GM13977 (cell line): ENCODE measurements at regions not wholly inside any gene's neighbourhood (a gene's known extent, or its start where the extent isn't known, plus 50 kb on each side); places are given as distances from the start of the nearest gene placed in this dataset.

Experiments
- DNase-seq: peaks from one replicate; pipeline ENCODE4 v3.0.0; 2012; ENCODE audit warnings: low spot score
- CTCF ChIP-seq: IDR thresholded peaks from 2 replicates; pipeline ENCODE4 v1.5.1; 2012; ENCODE audit warnings: mild to moderate bottlenecking, control low read depth; ENCODE audit not compliant: insufficient read depth; ENCODE audit errors: extremely low read depth, missing control alignments
- in situ Hi-C: fragments of 300-500 bp; cut with MboI; formaldehyde crosslinking; loops from one replicate; pipeline ENCODE4 v1.12.0; 2022; ENCODE audit warnings: low sequenced_read_pairs, low pct_unique_long_range_greater_than_20kb, mixed read lengths, inconsistent platforms; ENCODE audit not compliant: unreplicated experiment

GRCh38 chr9:88303721-88304451 is 84.4 kb upstream of the SPIN1 start:
- in situ Hi-C loops = no loop called here
- peak; percentile 54 for DNase-seq
- TF ChIP-seq CTCF = no peak

DNA sequence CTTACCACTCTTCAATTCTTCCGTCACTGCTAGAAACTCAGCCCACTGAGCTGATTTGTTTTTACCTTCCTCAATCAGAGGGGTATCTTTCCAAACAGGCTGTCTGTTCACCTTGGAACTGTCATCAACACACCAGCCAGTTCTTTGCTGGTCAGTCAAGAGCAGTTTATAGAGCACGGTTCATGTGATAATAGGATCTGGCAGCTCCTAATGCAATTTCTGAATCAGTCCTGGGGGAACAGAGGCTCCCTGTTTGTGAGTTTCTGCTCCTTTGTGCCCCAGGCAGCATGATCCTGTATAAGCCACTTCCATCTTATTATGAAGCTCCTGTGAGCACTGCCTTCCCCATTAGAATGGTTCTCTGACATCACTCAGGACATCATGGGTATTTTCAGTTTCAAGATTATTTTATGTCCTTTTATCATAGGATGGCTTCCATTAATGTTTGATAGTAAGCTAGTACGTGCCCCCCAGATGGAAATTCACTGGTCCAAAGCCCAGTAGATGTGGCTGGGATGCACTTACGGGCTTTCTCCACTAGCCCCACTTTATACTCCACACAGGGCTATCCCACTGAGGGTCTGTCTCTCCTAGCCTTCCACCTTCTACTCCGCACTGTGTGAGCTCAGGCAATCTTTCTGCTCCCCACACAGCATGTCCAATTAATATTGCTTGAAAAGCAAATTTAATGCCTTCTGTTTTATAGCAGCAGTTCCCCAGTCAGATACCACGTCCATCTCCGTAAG is 85.5 kb upstream of the SPIN1 start:
- no peak for DNase-seq
- in situ Hi-C loops = no loop called here
- TF ChIP-seq CTCF = no peak

GRCh38 chr9:88300556-88300955 is 87.7 kb upstream of the SPIN1 start:
- TF ChIP-seq CTCF = no peak
- no peak for DNase-seq
- in situ Hi-C loops = no loop called here

DNA sequence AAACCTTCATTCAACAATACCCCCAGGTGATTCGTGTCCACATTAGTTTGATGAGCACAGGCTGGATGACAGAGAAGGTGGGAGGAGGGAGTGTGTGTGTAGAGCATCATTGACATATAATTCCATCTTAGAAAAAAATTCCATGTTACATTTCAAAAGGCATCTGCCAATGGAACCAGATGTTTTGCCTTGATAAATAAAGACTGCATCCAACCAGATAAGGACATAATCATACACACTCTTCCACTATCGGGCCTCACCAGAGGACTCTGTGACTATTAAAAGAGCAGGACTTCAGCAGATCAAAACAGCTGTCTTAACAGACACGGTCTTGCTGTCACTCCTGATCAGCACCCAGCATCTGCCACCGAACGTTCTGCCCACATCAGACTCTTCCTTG is 96.4 kb upstream of the SPIN1 start:
- in situ Hi-C loops = no loop called here
- no peak for TF ChIP-seq CTCF
- no peak for DNase-seq

DNA sequence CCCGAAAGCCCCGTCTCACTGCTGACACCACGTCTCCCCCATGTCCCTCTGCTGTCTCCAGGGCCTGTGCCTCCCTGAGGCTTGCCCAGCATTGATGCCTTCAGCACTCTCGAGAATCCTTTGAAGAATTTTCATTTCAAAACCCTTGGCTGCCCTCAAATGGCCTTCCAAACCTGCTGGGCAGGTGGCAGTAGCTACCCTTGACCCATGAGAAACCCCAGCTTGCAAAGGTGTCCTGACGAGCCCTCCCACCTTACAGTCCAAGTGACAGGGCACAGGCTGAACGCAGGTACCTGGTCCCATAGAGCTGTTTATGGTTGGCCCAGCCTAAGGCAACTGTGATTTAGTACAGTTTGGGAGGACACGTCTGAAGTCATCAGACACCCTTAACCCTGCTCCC is 97.2 kb upstream of the SPIN1 start:
- TF ChIP-seq CTCF = no peak
- in situ Hi-C loops = no loop called here
- no peak for DNase-seq

- no peak for TF ChIP-seq CTCF
- in situ Hi-C loops = no loop called here
- no peak for DNase-seq
These were observed 98.7 kb upstream of the SPIN1 start for GRCh38 chr9:88289532-88289931.
